Heart right ventricle (tissue), 16 donors: ENCODE measurements at regions not wholly inside any gene's neighbourhood (a gene's known extent, or its start where the extent isn't known, plus 50 kb on each side); places are given as distances from the start of the nearest gene placed in this dataset.

Source experiments
- ATAC-seq, 8 donors: fragments of 200-7000 bp; cut with Tn5 transposase; one replicate each; pipeline ENCODE4 v1.9.1; 2020; ENCODE audit warnings: mild to moderate bottlenecking in 8 of 8, moderate library complexity in 8 of 8, moderate number of reproducible peaks in 1 of 8
- DNase-seq, 2 donors: peaks; one replicate each; pipeline ENCODE4 v3.0.0-alpha.2; 2020
- H3K27ac ChIP-seq, 10 donors: fragments of 200-600 bp; sonication (generic) in 2 of 10; one replicate each; pipeline versions ENCODE4 v1.5.0 to v1.8.0; 2020 to 2022; ENCODE audit warnings: mild to moderate bottlenecking in 3 of 10
- H3K27me3 ChIP-seq, 7 donors: fragments of 200-600 bp; one replicate each; pipeline ENCODE4 v1.8.0; 2021 to 2022; ENCODE audit warnings: mild to moderate bottlenecking in 2 of 7
- H3K36me3 ChIP-seq, 9 donors: fragments of 200-600 bp; sonication (generic) in 1 of 9; one replicate each; pipeline versions ENCODE4 v1.5.0 to v1.8.0; 2020 to 2022; ENCODE audit warnings: mild to moderate bottlenecking in 2 of 9
- H3K4me1 ChIP-seq, 9 donors: fragments of 200-600 bp; sonication (generic) in 1 of 9; one replicate each; pipeline versions ENCODE4 v1.5.0 to v1.8.0; 2020 to 2022; ENCODE audit warnings: mild to moderate bottlenecking in 4 of 9
- H3K4me3 ChIP-seq, 10 donors: fragments of 200-600 bp; sonication (generic) in 2 of 10; one replicate each; pipeline versions ENCODE4 v1.5.0 to v1.8.0; 2020 to 2022; ENCODE audit warnings: mild to moderate bottlenecking in 7 of 10, moderate library complexity in 2 of 10
- H3K9me3 ChIP-seq, 11 donors: fragments of 200-600 bp in 10 of 11; sonication (generic) in 2 of 11; one replicate each; pipeline versions ENCODE4 v1.5.0 to v1.8.0; 2013 to 2022; ENCODE audit warnings: mild to moderate bottlenecking in 2 of 11, control low read depth in 1 of 11, moderate library complexity in 1 of 11
- whole genome bisulfite sequencing, 2 donors: extraction: QIAGEN DNeasy Blood & Tissue Kit; methylation state at CpG; one replicate each; pipeline ENCODE4 v1.1.7; 2013; ENCODE audit warnings: inconsistent platforms in 1 of 2; 5-methylcytosine and 5-hydroxymethylcytosine counted together
- intact Hi-C, 10 donors: fragments of 100-400 bp; cut with DNase I; formaldehyde crosslinking; loops; one replicate each; pipeline versions ENCODE4 v1.11.1 to v1.14.2; 2022
- TF ChIP-seq, protein P1 (sequence below), 9 donors: fragments of 200-600 bp; sonication (generic) in 2 of 9; IDR thresholded peaks; one replicate each; pipeline versions ENCODE4 v1.5.0 to v1.8.0; 2021 to 2022; ENCODE audit warnings: antibody characterized with exemption in 9 of 9, mild to moderate bottlenecking in 5 of 9, moderate library complexity in 1 of 9
- donor health status: Arrhythmogenic right ventricular cardiomyopathy.
- donor health status: ischemic (EF 13 %, LVEDD 7.1; RV severe dilation, severe dysfunction).
- donor health status: healthy with polysubstance abuse.
- donor health status: DM: no; HTN: yes; CAD: no.
- donor health status: DM: no; HTN: no; CAD: no.
- donor health status: ischemic (EF 25% LVEDD 6.9; RV normal size, moderate dysfunction).
- donor health status: ischemic (EF 25% LVEDD 5.7; RV mildly dilated, moderate dysfunction).
- donor health status: healthy.
- donor health status: DM: yes; HTN: yes; CAD: no.
- donor health status: Ischemic cardiomyopathy.
- donor health status: ischemic (EF 35%, LVEDD 5.7; RV mildly dilated, moderate dysfunction).
- donor health status: nonischemic (EF 11% LVEDD 7.7; RV severe dilation, severe dysfunction).
- donor health status: DM: yes; HTN: yes; CAD: no.
- donor health status: PGD.
- donor health status: ischemic (EF 29% LVEDD 5.4; RV normal size, mild dysfunction).
- donor health status: nonischemic (EF 23%, LVEDD 6.1; RV moderate dilation, normal function).

DNA sequence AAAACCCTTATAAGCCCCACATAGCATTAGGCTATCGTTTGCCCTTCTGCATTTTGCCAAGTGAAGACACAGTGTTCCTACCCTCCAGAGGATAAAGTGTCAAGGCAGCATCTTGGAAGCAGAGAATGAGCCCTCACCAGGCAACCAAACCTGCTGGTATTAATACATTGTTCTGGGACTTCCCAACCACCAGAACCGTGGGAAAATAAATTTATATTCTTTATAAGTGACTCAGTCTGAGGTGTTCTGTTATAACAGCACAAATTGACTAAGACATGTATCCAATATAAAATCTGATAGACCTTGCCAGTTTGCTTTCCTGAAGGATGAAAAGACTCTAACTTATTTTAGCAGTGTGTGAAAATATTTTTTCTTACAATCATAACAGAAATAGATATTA lies 792.5 kb upstream of the LRRC4C start:
- no peak for ATAC-seq
- H3K9me3 ChIP-seq, result peaks cover 0 to 18% (median 0%) of the 10 kb centered on the region in 11 donors
- TF ChIP-seq, protein P1, sequence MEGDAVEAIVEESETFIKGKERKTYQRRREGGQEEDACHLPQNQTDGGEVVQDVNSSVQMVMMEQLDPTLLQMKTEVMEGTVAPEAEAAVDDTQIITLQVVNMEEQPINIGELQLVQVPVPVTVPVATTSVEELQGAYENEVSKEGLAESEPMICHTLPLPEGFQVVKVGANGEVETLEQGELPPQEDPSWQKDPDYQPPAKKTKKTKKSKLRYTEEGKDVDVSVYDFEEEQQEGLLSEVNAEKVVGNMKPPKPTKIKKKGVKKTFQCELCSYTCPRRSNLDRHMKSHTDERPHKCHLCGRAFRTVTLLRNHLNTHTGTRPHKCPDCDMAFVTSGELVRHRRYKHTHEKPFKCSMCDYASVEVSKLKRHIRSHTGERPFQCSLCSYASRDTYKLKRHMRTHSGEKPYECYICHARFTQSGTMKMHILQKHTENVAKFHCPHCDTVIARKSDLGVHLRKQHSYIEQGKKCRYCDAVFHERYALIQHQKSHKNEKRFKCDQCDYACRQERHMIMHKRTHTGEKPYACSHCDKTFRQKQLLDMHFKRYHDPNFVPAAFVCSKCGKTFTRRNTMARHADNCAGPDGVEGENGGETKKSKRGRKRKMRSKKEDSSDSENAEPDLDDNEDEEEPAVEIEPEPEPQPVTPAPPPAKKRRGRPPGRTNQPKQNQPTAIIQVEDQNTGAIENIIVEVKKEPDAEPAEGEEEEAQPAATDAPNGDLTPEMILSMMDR (IDR thresholded peaks at IDR 0.05), result no peak
- 53 to 68% methylated on average over 2 of the region's 2 CpGs for WGBS, 2 donors
- no peak for DNase-seq
- H3K4me3 ChIP-seq, result no peak overlapping the region
- H3K27ac ChIP-seq, result no peak overlapping the region
- H3K27me3 ChIP-seq, result no peaks in the 10 kb centered on the region
- no peaks in the 10 kb centered on the region for H3K36me3 ChIP-seq
- intact Hi-C loops, result loop anchor here in 1 of 10 donors (10.0 kb wide), 1 partner anchor 63 kb away; no protein-coding TSS in a partner anchor
- H3K4me1 ChIP-seq, result no peaks in the 10 kb centered on the region

DNA sequence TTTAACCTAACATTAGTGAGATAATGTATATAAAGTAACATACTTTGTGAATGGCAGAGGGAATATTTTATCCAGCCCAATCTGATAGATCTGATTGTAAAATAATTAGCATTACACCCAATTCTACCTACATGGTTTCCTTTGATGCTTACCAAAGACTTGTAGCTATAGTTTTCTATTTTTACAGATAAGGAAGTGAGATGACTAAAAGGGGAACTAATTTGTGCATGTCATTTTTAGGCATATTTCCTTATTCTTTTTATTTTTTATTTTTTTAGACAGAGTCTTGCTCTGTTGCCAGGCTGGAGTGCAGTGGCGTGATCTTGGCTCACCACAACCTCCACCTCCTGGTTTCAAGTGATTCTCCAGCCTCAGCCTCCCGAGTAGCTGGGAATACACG lies 793.7 kb upstream of the LRRC4C start:
- H3K36me3 ChIP-seq, result no peaks in the 10 kb centered on the region
- intact Hi-C loops, result loop anchor here in 1 of 10 donors (10.0 kb wide), 1 partner anchor 62 kb away; no protein-coding TSS in a partner anchor
- no peak overlapping the region for H3K4me3 ChIP-seq
- TF ChIP-seq, protein P1 (IDR thresholded peaks at IDR 0.05), result no peak
- no peak for ATAC-seq
- no peak for DNase-seq
- no peaks in the 10 kb centered on the region for H3K27me3 ChIP-seq
- 65 to 68% methylated on average over 3 of the region's 3 CpGs for WGBS, 2 donors
- H3K27ac ChIP-seq, result no peak overlapping the region
- H3K4me1 ChIP-seq, result no peaks in the 10 kb centered on the region
- peaks cover 0 to 18% (median 0%) of the 10 kb centered on the region in 11 donors for H3K9me3 ChIP-seq

DNA sequence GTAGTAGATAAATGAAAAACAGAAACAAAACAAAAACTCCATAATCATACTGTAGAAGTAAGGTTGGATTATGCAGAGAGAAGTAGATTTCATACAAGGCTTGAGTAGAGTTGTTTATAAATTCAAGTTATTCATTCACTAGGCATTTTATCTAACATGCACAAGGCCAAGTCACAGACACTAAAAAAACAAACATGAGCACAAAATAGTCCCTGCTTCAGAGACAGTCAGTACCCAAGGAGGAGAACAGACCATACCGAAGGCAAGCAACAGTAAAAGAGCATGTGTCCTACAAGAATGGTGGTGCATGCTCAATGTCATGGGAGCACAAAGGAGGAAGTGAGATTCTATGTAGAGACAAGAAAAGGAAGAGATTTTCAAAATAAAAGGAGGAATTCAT lies 796.5 kb upstream of the LRRC4C start:
- intact Hi-C loops, result loop anchor here in 1 of 10 donors (10.0 kb wide), 1 partner anchor 59 kb away; no protein-coding TSS in a partner anchor
- Histone ChIP-seq H3K27ac (no peak overlapping the region), H3K4me1 (no peaks in the 10 kb centered on the region), H3K27me3 (no peaks in the 10 kb centered on the region), H3K36me3 (no peaks in the 10 kb centered on the region), H3K9me3 (peaks cover 0 to 18% (median 0%) of the 10 kb centered on the region in 11 donors), H3K4me3 (no peak overlapping the region)
- TF ChIP-seq, protein P1 (IDR thresholded peaks at IDR 0.05), result no peak
- DNase-seq (no peak), ATAC-seq (no peak)
- 75 to 78% methylated on average over 1 of the region's 1 CpG for WGBS, 2 donors

DNA sequence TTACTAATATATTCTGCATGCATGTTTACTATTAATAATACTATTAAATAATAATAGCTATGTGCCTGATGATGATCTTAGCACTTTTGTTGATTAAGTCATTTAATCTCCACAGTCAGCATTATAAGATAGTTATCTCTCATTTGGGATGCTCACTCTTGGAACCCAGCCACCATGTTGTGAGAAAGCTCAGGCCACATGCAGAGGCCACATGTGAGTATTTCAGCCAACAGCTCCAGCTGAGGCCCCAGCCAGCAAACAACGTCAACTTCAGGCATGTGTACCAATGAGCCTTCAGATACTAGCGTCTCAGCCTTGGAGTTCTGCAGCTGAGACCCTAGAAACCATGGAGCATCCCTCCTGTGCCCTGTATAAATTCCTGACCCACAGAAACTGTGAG lies 798.1 kb upstream of the LRRC4C start:
- ATAC-seq (no peak), DNase-seq (no peak)
- no peaks in the 10 kb centered on the region for H3K4me1 ChIP-seq
- 30 to 32% methylated on average over 2 of the region's 2 CpGs for WGBS, 2 donors
- no peaks in the 10 kb centered on the region for H3K36me3 ChIP-seq
- no peaks in the 10 kb centered on the region for H3K27me3 ChIP-seq
- H3K9me3 ChIP-seq, result peaks cover 0 to 18% (median 0%) of the 10 kb centered on the region in 11 donors
- TF ChIP-seq, protein P1 (IDR thresholded peaks at IDR 0.05), result no peak
- H3K4me3 ChIP-seq, result no peak overlapping the region
- H3K27ac ChIP-seq, result no peak overlapping the region
- intact Hi-C loops, result loop anchor here in 1 of 10 donors (10.0 kb wide), 1 partner anchor 57 kb away; no protein-coding TSS in a partner anchor
